Right lobe of liver (tissue), 6 donors: ENCODE measurements at regions not wholly inside any gene's neighbourhood (a gene's known extent, or its start where the extent isn't known, plus 50 kb on each side); places are given as distances from the start of the nearest gene placed in this dataset.

Experiments used
- ATAC-seq, 4 donors: fragments of 200-7000 bp; cut with Tn5 transposase; one replicate each; pipeline ENCODE4 v1.9.1; 2020; ENCODE audit warnings: mild to moderate bottlenecking in 4 of 4, moderate library complexity in 4 of 4
- DNase-seq, 3 donors: peaks; one replicate each; pipeline ENCODE4 v3.0.0-alpha.2; 2020
- H3K27ac ChIP-seq, 3 donors: fragments of 200-600 bp; one replicate each; pipeline ENCODE4 v1.8.0; 2022
- H3K27me3 ChIP-seq, 2 donors: fragments of 200-600 bp; one replicate each; pipeline ENCODE4 v1.8.0; 2022
- H3K36me3 ChIP-seq, 4 donors: fragments of 200-600 bp; sonication (generic) in 1 of 4; one replicate each; pipeline versions ENCODE4 v1.5.1 to v1.8.0; 2017 to 2022; ENCODE audit warnings: control low read depth in 1 of 4
- H3K4me1 ChIP-seq, 4 donors: fragments of 200-600 bp; sonication (generic) in 1 of 4; one replicate each; pipeline versions ENCODE4 v1.5.1 to v1.8.0; 2017 to 2022; ENCODE audit warnings: control low read depth in 1 of 4
- H3K4me3 ChIP-seq, 3 donors: fragments of 200-600 bp; one replicate each; pipeline ENCODE4 v1.8.0; 2022
- H3K9me3 ChIP-seq, 4 donors: fragments of 200-600 bp; sonication (generic) in 1 of 4; one replicate each; pipeline versions ENCODE4 v1.5.1 to v1.8.0; 2017 to 2022; ENCODE audit warnings: control low read depth in 1 of 4
- POLR2A ChIP-seq: fragments of 450-650 bp; IDR thresholded peaks from one replicate; pipeline ENCODE4 v1.6.1; 2017; ENCODE audit warnings: antibody characterized with exemption, mild to moderate bottlenecking
- WGBS: methylation state at CpG from one replicate; pipeline ENCODE4 v1.1.6; 2018; ENCODE audit warnings: low coverage, low lambda C conversion rate; ENCODE audit not compliant: insufficient coverage; ENCODE audit errors: missing lambda C conversion rate; 5-methylcytosine and 5-hydroxymethylcytosine counted together
- intact Hi-C, 2 donors: fragments of 100-400 bp; cut with DNase I; formaldehyde crosslinking; loops; one replicate each; pipeline versions ENCODE4 v1.11.2 to v1.14.1; 2022
- TF ChIP-seq, protein P1 (sequence below), 4 donors: fragments of 200-600 bp in 3 of 4; fragments of 450-650 bp in 1 of 4; IDR thresholded peaks; one replicate each; pipeline versions ENCODE4 v1.5.1 to v1.8.0; 2016 to 2022; ENCODE audit warnings: antibody characterized with exemption in 4 of 4, mild to moderate bottlenecking in 2 of 4
- donor health status: DM: no; HTN: yes; CAD: no.
- donor health status: DM: no; HTN: no; CAD: no.
- donor health status: DM: no; HTN: no; CAD: no.
- donor health status: DM: no; HTN: yes; CAD: no.
- donor health status: DM: no; HTN: yes; CAD: no.

GRCh38 chr6:140812636-140813035 lies 1320.1 kb upstream of the GJE1 start:
- intact Hi-C loops, result no loop called here
- Histone ChIP-seq H3K27me3 (no peaks in the 10 kb centered on the region), H3K4me3 (no peak overlapping the region), H3K27ac (no peak overlapping the region), H3K9me3 (no peaks in the 10 kb centered on the region), H3K36me3 (no peaks in the 10 kb centered on the region), H3K4me1 (no peaks in the 10 kb centered on the region)
- 79% methylated on average over 2 of the region's 2 CpGs for WGBS
- ATAC-seq (no peak), DNase-seq (no peak)
- TF ChIP-seq POLR2A, result no peak
- TF ChIP-seq, protein P1, sequence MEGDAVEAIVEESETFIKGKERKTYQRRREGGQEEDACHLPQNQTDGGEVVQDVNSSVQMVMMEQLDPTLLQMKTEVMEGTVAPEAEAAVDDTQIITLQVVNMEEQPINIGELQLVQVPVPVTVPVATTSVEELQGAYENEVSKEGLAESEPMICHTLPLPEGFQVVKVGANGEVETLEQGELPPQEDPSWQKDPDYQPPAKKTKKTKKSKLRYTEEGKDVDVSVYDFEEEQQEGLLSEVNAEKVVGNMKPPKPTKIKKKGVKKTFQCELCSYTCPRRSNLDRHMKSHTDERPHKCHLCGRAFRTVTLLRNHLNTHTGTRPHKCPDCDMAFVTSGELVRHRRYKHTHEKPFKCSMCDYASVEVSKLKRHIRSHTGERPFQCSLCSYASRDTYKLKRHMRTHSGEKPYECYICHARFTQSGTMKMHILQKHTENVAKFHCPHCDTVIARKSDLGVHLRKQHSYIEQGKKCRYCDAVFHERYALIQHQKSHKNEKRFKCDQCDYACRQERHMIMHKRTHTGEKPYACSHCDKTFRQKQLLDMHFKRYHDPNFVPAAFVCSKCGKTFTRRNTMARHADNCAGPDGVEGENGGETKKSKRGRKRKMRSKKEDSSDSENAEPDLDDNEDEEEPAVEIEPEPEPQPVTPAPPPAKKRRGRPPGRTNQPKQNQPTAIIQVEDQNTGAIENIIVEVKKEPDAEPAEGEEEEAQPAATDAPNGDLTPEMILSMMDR (IDR thresholded peaks at IDR 0.05), result no peak

GRCh38 chr6:140811642-140812041 lies 1321.1 kb upstream of the GJE1 start:
- H3K27ac ChIP-seq, result no peak overlapping the region
- ATAC-seq (no peak), DNase-seq (no peak)
- TF ChIP-seq POLR2A, result no peak
- TF ChIP-seq, protein P1 (IDR thresholded peaks at IDR 0.05), result no peak
- H3K9me3 ChIP-seq, result no peaks in the 10 kb centered on the region
- H3K36me3 ChIP-seq, result no peaks in the 10 kb centered on the region
- no peaks in the 10 kb centered on the region for H3K27me3 ChIP-seq
- intact Hi-C loops, result no loop called here
- 51% methylated on average over 3 of the region's 4 CpGs for WGBS
- no peaks in the 10 kb centered on the region for H3K4me1 ChIP-seq
- H3K4me3 ChIP-seq, result no peak overlapping the region

DNA sequence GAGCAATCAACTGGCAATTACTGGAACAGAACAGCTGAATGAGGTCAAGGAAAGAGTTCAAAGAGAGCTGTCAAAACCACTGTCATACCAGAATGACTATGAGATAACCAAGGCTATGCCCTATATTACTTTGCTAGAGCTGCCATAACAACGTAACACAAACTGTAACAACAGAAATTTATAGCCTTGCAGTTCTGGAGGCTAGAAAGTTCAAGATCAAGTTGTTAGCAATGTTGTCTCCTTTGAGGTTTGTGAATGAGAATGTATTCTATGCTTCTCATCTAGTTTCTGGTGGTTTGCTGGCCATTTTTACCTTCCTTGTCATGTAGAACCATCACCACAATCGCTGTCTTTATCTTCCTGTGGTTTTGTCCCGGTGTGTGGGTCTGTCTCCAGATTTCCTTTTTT lies 1323.0 kb upstream of the GJE1 start:
- Histone ChIP-seq H3K4me1 (no peaks in the 10 kb centered on the region), H3K4me3 (no peak overlapping the region), H3K27me3 (no peaks in the 10 kb centered on the region), H3K27ac (no peak overlapping the region), H3K9me3 (no peaks in the 10 kb centered on the region), H3K36me3 (no peaks in the 10 kb centered on the region)
- no peak for TF ChIP-seq POLR2A
- TF ChIP-seq, protein P1 (IDR thresholded peaks at IDR 0.05), result no peak
- intact Hi-C loops, result no loop called here
- DNase-seq (no peak), ATAC-seq (no peak)
- WGBS, result 57% methylated on average over 3 of the region's 3 CpGs

GRCh38 chr6:140806431-140806830 lies 1326.3 kb upstream of the GJE1 start:
- H3K27ac ChIP-seq, result no peak overlapping the region
- 44% methylated on average over 1 of the region's 1 CpG for WGBS
- no peak for TF ChIP-seq POLR2A
- TF ChIP-seq, protein P1 (IDR thresholded peaks at IDR 0.05), result no peak
- H3K4me1 ChIP-seq, result no peaks in the 10 kb centered on the region
- H3K36me3 ChIP-seq, result no peaks in the 10 kb centered on the region
- DNase-seq (no peak), ATAC-seq (no peak)
- no peak overlapping the region for H3K4me3 ChIP-seq
- intact Hi-C loops, result no loop called here
- no peaks in the 10 kb centered on the region for H3K27me3 ChIP-seq
- H3K9me3 ChIP-seq, result no peaks in the 10 kb centered on the region

GRCh38 chr6:140794544-140794943 lies 1338.2 kb upstream of the GJE1 start:
- Histone ChIP-seq H3K36me3 (no peaks in the 10 kb centered on the region), H3K27ac (no peak overlapping the region), H3K4me1 (no peaks in the 10 kb centered on the region), H3K27me3 (no peaks in the 10 kb centered on the region), H3K9me3 (no peaks in the 10 kb centered on the region), H3K4me3 (no peak overlapping the region)
- ATAC-seq, result no peak
- TF ChIP-seq POLR2A, result no peak
- TF ChIP-seq, protein P1 (IDR thresholded peaks at IDR 0.05), result no peak
- DNase-seq, result no peak
- intact Hi-C loops, result no loop called here
